ENCODE measurements at regions not wholly inside any gene's neighbourhood (a gene's known extent, or its start where the extent isn't known, plus 50 kb on each side); places are given as distances from the start of the nearest gene placed in this dataset.
"Not testable (repeated sequence)": the region's sequence is repeated elsewhere in the genome, so short reads cannot be mapped to it uniquely, and the experiment has no call there.

DNA sequence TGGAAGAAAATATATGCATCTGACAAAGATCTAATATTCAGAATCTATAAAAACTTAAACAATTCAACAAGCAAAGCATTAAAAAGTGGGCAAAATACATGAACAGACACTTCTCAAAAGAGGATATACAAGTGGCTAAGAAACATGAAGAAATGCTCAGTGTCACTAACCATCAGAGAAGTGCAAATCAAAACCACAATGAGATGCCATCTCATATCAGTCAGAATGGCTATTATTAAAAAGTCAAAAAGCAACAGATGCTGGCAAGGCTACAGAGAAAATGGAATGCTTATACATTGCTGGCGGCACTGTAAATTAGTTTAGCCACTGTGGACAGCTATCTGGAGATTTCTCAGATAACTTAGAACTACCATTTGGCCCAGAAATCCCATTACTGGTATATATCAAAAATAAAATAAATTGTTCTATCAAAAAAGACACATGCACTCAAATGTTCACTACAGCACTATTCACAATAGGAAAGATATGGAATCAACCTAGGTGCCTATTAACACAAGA lies 179.5 kb downstream of the PCTP start:
- Histone ChIP-seq H3K4me1 (no peaks in the 10 kb centered on the region), H3K27me3 (no peaks in the 10 kb centered on the region), H3K9me3 (peaks cover 0 to 7% of the 10 kb centered on the region in 2 donors), H3K27ac (no peak overlapping the region), H3K4me3 (no peak overlapping the region), H3K36me3 (no peaks in the 10 kb centered on the region)
- no peak for TF ChIP-seq CTCF (IDR thresholded peaks at IDR 0.05)
- no peak for TF ChIP-seq POLR2AphosphoS5 (IDR thresholded peaks at IDR 0.05)
- TF ChIP-seq POLR2A (IDR thresholded peaks at IDR 0.05), result no peak
- DNase-seq (ENCODE audit: low spot score in 2 of 2), result no peak
- intact Hi-C loops (cut with DNase I; ENCODE audit: low total_unique reads), result no loop called here

DNA sequence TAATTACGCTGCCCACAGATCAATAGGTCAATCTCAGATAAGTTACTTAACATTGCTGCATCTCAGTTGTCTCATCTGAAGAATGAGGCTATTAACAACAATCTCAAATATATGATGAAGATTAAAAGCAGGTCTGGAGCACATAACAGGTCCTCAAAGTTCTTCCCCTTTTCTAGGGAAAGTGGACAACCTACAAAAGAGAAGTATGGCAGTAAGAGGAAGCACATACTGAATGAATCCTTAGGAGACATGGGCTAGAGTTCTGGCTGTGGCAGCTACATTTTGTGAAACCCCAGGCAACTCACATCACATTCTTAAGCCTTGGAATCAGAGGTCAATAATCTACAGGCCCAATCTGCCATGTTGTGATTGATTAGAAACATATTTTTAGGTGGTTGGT lies 180.6 kb downstream of the PCTP start:
- TF ChIP-seq POLR2A (IDR thresholded peaks at IDR 0.05), result no peak
- TF ChIP-seq CTCF (IDR thresholded peaks at IDR 0.05), result no peak
- TF ChIP-seq POLR2AphosphoS5 (IDR thresholded peaks at IDR 0.05), result no peak
- Histone ChIP-seq H3K9me3 (peaks cover 0 to 7% of the 10 kb centered on the region in 2 donors), H3K36me3 (no peaks in the 10 kb centered on the region), H3K27ac (no peak overlapping the region), H3K4me1 (no peaks in the 10 kb centered on the region), H3K4me3 (no peak overlapping the region), H3K27me3 (no peaks in the 10 kb centered on the region)
- no peak for DNase-seq (ENCODE audit: low spot score in 2 of 2)
- intact Hi-C loops (cut with DNase I; ENCODE audit: low total_unique reads), result no loop called here

- H3K4me1 ChIP-seq, result no peaks in the 10 kb centered on the region
- no peaks in the 10 kb centered on the region for H3K27me3 ChIP-seq
- H3K36me3 ChIP-seq, result no peaks in the 10 kb centered on the region
- H3K4me3 ChIP-seq, result no peak overlapping the region
- H3K9me3 ChIP-seq, result peaks cover 0 to 7% of the 10 kb centered on the region in 2 donors
- TF ChIP-seq CTCF (IDR thresholded peaks at IDR 0.05) (no peak), POLR2A (IDR thresholded peaks at IDR 0.05) (no peak), POLR2AphosphoS5 (IDR thresholded peaks at IDR 0.05) (no peak)
- DNase-seq (ENCODE audit: low spot score in 2 of 2), result no peak
- intact Hi-C loops (cut with DNase I; ENCODE audit: low total_unique reads), result no loop called here
- no peak overlapping the region for H3K27ac ChIP-seq
Measured at GRCh38 chr17:55932973-55933372, 182.1 kb downstream of the PCTP start.

DNA sequence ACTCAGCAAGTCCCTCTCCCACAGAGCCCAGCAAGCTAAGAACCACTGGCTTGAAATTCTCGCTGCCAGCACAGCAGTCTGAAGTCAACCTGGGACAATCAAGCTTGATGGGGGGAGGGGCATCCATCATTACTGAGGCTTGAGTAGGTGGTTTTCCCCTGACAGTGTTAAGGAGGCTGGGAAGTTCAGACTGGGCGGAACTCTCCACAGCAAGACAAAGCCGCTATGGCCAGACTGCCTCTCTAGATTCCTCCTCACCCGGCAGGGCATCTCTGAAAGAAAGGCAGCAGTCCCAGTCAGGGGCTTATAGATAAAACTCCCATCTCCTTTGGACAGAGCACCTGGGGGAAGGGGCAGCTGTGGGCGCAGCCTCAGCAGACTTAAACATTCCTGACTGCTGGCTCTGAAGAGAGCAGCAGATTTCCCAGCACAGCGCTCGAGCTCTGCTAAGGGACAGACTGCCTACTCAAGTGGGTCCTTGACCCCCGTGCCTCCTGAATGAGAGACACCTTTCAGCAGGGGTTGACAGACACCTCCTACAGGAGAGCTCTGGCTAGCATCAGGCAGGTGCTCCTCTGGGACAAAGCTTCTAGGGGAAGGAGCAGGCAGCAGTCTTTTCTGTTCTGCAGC lies 188.4 kb downstream of the PCTP start:
- H3K36me3 ChIP-seq; H3K9me3 ChIP-seq; H3K27ac ChIP-seq; DNase-seq (ENCODE audit: low spot score in 2 of 2); H3K4me1 ChIP-seq; H3K4me3 ChIP-seq; intact Hi-C loops (cut with DNase I; ENCODE audit: low total_unique reads); H3K27me3 ChIP-seq: not testable (repeated sequence)

DNA sequence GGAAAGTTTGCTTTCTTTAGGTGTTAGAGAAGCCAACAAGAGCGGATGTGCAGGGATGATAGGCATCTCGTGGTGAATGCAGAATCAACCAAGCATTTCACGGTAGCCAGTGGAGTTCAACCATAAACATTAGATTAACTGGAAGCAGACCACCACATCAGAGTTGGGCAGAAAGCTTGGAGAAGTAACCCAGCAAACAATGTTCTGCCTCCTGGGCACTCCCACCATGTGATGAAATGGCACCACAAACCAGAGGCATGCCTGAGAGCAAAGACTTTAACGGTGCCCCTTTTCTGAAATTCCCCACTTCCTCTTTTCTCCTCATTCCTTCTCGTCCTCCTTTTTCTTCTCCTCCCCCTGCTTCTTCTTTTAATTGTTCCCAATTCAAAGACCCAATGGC lies 193.5 kb upstream of the ANKFN1 start:
- H3K27me3 ChIP-seq, result no peaks in the 10 kb centered on the region
- no peaks in the 10 kb centered on the region for H3K36me3 ChIP-seq
- H3K4me3 ChIP-seq, result no peak overlapping the region
- H3K9me3 ChIP-seq, result no peaks in the 10 kb centered on the region
- H3K4me1 ChIP-seq, result no peaks in the 10 kb centered on the region
- no peak for DNase-seq (ENCODE audit: low spot score in 2 of 2)
- TF ChIP-seq POLR2AphosphoS5 (IDR thresholded peaks at IDR 0.05) (no peak), POLR2A (IDR thresholded peaks at IDR 0.05) (no peak), CTCF (IDR thresholded peaks at IDR 0.05) (no peak)
- H3K27ac ChIP-seq, result no peak overlapping the region
- intact Hi-C loops (cut with DNase I; ENCODE audit: low total_unique reads), result loop anchor here (5.0 kb wide), 2 partner anchors 553 to 658 kb away; no protein-coding TSS in a partner anchor

Measured in breast epithelium (tissue), 4 donors.